ENCODE measurements at regions not wholly inside any gene's neighbourhood (a gene's known extent, or its start where the extent isn't known, plus 50 kb on each side); places are given as distances from the start of the nearest gene placed in this dataset.

DNA sequence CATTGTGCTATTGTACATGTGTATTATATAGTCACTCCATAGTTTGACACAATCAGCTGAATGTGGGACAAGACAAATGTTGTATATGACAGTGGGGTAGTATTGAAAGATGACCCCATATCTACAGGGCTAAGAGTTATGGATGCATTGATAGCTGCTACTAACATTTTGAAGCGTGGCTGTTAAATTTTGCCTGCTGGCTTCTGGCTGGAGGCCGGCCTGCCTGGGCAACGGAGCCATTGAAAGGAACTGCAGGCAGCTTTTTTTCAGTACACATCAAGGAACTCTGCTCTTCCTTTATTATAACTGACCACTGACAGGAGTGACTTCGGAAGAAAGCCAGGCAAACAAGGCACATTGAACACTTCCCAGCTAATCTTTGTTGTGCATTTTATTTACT lies 76.1 kb upstream of the TMEM33 start:
- DNase-seq, result no peak

- no peak for DNase-seq
These were observed 78.0 kb upstream of the TMEM33 start for GRCh38 chr4:41857226-41857641.

- DNase-seq, result no peak
These were observed 78.4 kb upstream of the TMEM33 start for GRCh38 chr4:41856797-41857196.

- DNase-seq, result no peak
These were observed 81.3 kb upstream of the TMEM33 start for GRCh38 chr4:41853973-41854372.

- DNase-seq, result no peak
These were observed 83.0 kb upstream of the TMEM33 start for GRCh38 chr4:41852229-41852628.

GRCh38 chr4:41851621-41852020 lies 83.6 kb upstream of the TMEM33 start:
- DNase-seq, result no peak

DNA sequence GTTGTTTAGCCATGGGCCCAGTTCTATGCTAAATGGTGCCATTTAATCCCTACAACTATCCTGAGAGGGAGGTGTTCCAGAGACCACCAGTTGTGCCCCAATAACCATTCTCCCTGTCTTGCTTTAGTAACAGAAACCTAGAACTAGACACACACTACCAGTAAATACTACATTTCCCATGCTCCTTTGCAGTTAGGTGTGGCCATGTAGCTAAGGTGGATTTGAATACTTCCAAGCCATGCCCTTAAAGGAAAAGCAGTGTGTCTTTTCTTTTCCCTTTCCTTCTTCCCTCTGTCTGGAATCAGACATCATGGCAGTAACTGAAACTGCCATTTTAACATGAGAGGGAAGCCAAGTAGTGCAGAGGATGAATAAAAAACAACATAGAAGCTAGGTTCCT lies 90.9 kb upstream of the TMEM33 start:
- DNase-seq, result no peak

- no peak for DNase-seq
These were observed 91.7 kb upstream of the PHOX2B start for GRCh38 chr4:41839916-41840854.

DNA sequence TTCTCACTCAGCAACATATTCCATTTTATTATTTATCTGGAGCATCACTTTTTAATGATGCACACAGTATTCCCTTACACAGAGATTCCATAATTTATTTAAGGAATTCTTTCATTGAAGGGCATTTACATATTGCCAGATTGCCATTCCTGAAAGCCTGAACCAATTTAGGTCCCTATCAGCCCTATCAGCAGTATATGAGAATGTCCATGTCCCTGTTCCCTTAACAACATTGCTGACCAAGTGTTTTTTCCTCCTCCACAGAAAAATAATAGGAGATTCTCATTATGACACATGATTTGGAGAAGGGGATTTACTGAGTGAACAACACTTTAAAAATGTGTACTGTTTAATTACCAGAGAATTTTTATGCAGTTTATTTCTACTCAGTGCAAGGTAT lies 90.1 kb upstream of the PHOX2B start:
- DNase-seq, result no peak

DNA sequence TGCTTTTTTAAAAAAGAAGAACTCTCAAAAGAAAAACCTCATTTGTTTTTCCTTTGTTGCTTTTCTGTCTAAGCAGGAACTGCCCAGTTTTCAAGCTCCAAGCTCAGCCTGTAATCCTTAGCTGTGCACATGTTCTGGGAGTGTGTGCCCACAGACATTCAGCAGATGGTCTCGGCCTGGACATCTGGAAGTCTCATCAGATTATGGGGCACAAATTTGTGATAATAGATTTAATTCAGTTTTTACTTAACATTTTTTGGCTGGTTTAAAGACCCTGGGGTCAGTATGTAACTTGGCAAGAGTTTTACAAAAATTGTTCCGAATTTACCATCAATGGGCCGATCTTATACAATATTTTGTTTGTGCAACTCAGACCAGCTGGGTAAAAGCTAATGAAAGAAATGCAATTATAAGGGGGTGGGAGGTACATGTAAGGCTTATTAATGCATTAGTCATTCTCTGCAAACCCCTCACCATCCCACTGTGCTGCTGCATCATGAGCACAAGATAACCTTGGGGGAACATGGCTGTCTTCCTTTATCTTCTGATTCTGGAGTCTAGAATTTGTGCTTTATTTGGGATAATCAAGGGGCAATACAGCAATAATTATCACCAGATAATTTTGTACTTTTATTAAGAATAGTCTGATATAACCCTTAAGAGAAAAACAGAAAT lies 86.9 kb upstream of the PHOX2B start:
- DNase-seq, result peak; percentile 42

- no peak for DNase-seq
These were observed 84.4 kb upstream of the PHOX2B start for GRCh38 chr4:41832961-41833360.

DNA sequence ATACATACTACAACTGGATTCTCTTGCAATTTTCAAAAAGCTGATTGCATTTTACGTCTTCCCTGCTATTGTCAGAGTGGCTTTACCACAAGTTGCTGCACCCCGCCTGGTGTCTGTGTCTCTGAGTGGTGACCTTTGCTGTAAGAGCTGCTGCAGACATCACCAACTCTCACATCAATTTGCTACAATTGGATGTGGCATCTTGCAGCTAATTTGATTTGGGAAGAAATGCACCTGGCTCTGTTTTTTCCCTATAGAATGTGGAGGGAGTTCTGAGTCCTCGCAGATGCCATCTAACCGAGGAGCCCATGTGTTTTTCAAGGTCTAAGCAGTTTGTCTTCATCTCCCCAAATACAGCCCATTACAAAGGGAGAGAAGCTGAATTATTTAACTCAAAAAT lies 73.8 kb upstream of the PHOX2B start:
- DNase-seq, result peak; percentile 77

DNA sequence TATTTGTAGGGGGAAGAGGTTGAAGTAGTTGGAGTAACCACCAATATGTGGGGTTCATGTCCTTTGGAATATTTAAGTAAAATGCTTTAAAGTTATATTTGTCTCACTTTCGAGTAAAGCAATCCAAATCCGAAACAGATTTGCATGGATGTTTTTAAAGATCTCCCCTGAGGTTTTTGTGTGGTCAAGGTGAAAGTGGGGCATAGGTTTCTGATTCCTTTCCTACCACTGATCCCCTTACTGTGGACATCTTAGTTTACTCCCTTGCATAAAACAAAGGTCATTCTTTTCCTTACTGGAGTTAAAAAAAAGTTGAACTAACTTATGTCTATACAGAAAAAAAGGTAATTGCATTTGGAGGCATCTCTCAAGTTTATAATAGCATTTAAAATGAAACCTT lies 71.9 kb upstream of the PHOX2B start:
- DNase-seq, result no peak

GRCh38 chr4:41819621-41820020 lies 71.1 kb upstream of the PHOX2B start:
- no peak for DNase-seq

- no peak for DNase-seq
These were observed 66.9 kb upstream of the PHOX2B start for GRCh38 chr4:41815473-41815872.

DNA sequence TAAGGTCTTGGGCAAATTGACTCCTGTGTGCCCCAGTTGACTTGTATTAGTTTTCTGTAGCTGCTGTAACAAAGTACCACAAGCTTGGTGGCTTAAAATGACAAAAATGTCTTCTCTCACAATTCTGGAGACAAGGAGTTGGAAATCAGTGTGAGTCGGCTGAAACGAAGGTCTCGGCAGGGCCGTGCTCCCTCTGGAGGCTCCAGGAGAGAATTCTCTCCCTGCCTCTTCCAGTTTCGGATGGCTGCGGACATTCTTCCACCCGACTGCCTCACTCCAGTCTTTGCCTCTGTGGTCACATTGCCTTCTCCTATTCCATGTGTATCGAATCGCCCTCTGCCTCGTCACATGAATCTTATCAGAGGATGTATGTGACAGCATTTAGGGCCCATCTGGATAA lies 66.0 kb upstream of the PHOX2B start:
- DNase-seq, result peak; percentile 75

GRCh38 chr4:41806807-41807206 lies 58.3 kb upstream of the PHOX2B start:
- no peak for DNase-seq

GRCh38 chr4:41802590-41802989 lies 54.1 kb upstream of the PHOX2B start:
- DNase-seq, result no peak

- DNase-seq, result peak; percentile 35
These were observed 50.6 kb upstream of the PHOX2B start for GRCh38 chr4:41799126-41799525.

Data from eye (tissue), 1 donor.